ENCODE measurements at regions not wholly inside any gene's neighbourhood (a gene's known extent, or its start where the extent isn't known, plus 50 kb on each side); places are given as distances from the start of the nearest gene placed in this dataset.
"Not testable (repeated sequence)": the region's sequence is repeated elsewhere in the genome, so short reads cannot be mapped to it uniquely, and the experiment has no call there.

DNA sequence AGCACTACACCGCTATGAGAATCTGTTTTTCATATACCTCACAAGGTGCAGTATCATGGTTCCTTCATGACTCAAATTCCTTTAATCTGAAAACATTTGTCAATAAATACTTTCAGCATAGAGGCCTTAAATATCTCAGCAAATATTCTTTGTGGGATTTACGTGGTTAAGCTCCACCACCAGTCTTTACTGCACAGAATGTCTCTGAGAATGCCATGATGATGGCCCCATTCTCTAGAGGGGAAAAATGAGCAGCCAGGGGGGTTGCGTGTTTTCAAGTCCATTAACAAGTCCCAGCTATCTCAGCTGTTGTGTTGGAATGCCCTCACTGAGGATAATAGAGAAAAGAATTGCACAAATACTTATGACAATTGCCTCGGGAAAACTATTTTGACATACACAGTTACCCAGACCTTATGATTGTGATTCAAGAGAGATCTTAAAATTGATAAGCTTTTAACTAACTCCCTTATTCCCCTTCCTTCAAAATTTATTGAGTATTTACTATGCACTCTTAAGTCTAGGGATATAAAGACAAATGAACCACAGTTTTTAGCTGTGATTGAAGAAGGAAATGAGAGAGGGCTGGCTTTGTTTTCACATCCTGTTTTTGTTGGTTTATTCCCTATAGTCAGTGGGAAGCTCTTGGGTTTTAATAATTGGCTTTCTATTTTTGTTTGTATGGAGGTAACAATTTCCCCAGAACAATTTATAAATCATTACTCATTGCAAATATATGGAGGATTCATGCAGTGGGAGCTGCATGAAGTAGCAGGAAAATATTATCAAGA is 176.5 kb upstream of the VWC2 start:
- H3K36me3 ChIP-seq (ENCODE audit: control insufficient read depth in 2 of 2, insufficient read depth in 2 of 2, low read length in 1 of 2) = no peaks in the 10 kb centered on the region
- H3K9me3 ChIP-seq (ENCODE audit: control insufficient read depth in 2 of 2, insufficient read depth in 1 of 2, low read length in 1 of 2) = no peaks in the 10 kb centered on the region
- H3K4me3 ChIP-seq (ENCODE audit: low read length in 2 of 2) = no peak overlapping the region
- 77% methylated on average over 4 of the region's 4 CpGs for WGBS
- H3K27ac ChIP-seq (ENCODE audit: low read depth in 1 of 2, low read length in 1 of 2) = no peak overlapping the region
- DNase-seq (ENCODE audit: low read depth in 6 of 9, low spot score in 9 of 9) = no peak
- H3K27me3 ChIP-seq (ENCODE audit: control insufficient read depth in 2 of 2, insufficient read depth in 1 of 2, low read length in 1 of 2) = no peaks in the 10 kb centered on the region
- no peaks in the 10 kb centered on the region for H3K4me1 ChIP-seq (ENCODE audit: control insufficient read depth in 2 of 2, insufficient read depth in 2 of 2, low read length in 2 of 2)

DNA sequence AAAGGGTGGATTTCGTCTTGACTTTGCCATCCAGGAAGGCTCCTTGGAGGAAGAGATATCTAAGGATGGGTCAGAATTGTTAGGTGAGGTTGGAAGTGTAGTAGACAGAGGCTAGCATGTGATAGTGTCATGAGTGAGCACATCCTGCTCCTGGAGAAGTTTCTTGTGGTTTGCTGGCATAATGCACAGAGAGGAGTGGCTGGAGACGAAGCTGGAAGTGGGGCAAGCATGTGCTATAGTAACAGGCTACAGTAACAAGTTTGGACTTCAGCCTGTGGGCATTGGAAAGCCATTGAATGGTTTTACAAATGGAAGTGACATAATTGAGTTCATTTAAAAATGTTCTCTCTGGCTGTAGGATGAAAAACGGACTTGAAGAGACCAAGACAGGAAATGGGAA is 175.6 kb upstream of the VWC2 start:
- no peak for DNase-seq (ENCODE audit: low read depth in 6 of 9, low spot score in 9 of 9)
- H3K4me1 ChIP-seq (ENCODE audit: control insufficient read depth in 2 of 2, insufficient read depth in 2 of 2, low read length in 2 of 2) = no peaks in the 10 kb centered on the region
- H3K4me3 ChIP-seq (ENCODE audit: low read length in 2 of 2) = no peak overlapping the region
- H3K9me3 ChIP-seq (ENCODE audit: control insufficient read depth in 2 of 2, insufficient read depth in 1 of 2, low read length in 1 of 2) = no peaks in the 10 kb centered on the region
- no peaks in the 10 kb centered on the region for H3K36me3 ChIP-seq (ENCODE audit: control insufficient read depth in 2 of 2, insufficient read depth in 2 of 2, low read length in 1 of 2)
- no peaks in the 10 kb centered on the region for H3K27me3 ChIP-seq (ENCODE audit: control insufficient read depth in 2 of 2, insufficient read depth in 1 of 2, low read length in 1 of 2)
- 41% methylated on average over 3 of the region's 3 CpGs for WGBS
- H3K27ac ChIP-seq (ENCODE audit: low read depth in 1 of 2, low read length in 1 of 2) = no peak overlapping the region

DNA sequence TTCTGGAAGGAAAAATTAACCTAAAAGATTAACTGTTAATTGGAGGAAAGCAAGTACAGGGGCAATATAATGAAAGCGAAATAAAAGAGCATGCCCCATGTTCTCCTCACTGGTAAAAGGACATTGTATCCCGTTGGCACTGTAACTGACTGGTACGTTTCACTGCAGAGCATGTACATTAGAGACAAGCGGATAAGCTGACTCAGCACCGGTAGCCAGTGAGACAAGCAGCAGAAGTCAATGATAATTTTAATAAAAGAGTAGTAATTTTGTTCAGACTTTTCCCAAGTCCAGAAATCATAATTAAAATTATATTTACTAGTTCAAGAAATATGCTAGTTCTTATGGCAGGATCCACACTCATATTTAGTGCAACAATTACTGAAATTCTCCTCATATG is 161.5 kb upstream of the VWC2 start:
- Histone ChIP-seq H3K36me3 (ENCODE audit: control insufficient read depth in 2 of 2, insufficient read depth in 2 of 2, low read length in 1 of 2) (no peaks in the 10 kb centered on the region), H3K9me3 (ENCODE audit: control insufficient read depth in 2 of 2, insufficient read depth in 1 of 2, low read length in 1 of 2) (no peaks in the 10 kb centered on the region), H3K27ac (ENCODE audit: low read depth in 1 of 2, low read length in 1 of 2) (no peak overlapping the region), H3K27me3 (ENCODE audit: control insufficient read depth in 2 of 2, insufficient read depth in 1 of 2, low read length in 1 of 2) (no peaks in the 10 kb centered on the region), H3K4me3 (ENCODE audit: low read length in 2 of 2) (no peak overlapping the region), H3K4me1 (ENCODE audit: control insufficient read depth in 2 of 2, insufficient read depth in 2 of 2, low read length in 2 of 2) (no peaks in the 10 kb centered on the region)
- DNase-seq (ENCODE audit: low read depth in 6 of 9, low spot score in 9 of 9) = no peak
- 95% methylated on average over 5 of the region's 5 CpGs for WGBS

GRCh38 chr7:49613759-49614158 is 159.7 kb upstream of the VWC2 start:
- Histone ChIP-seq H3K27ac (ENCODE audit: low read depth in 1 of 2, low read length in 1 of 2) (no peak overlapping the region), H3K27me3 (ENCODE audit: control insufficient read depth in 2 of 2, insufficient read depth in 1 of 2, low read length in 1 of 2) (no peaks in the 10 kb centered on the region), H3K9me3 (ENCODE audit: control insufficient read depth in 2 of 2, insufficient read depth in 1 of 2, low read length in 1 of 2) (no peaks in the 10 kb centered on the region), H3K4me1 (ENCODE audit: control insufficient read depth in 2 of 2, insufficient read depth in 2 of 2, low read length in 2 of 2) (no peaks in the 10 kb centered on the region), H3K4me3 (ENCODE audit: low read length in 2 of 2) (no peak overlapping the region), H3K36me3 (ENCODE audit: control insufficient read depth in 2 of 2, insufficient read depth in 2 of 2, low read length in 1 of 2) (no peaks in the 10 kb centered on the region)
- no peak for DNase-seq (ENCODE audit: low read depth in 6 of 9, low spot score in 9 of 9)
- WGBS = 97% methylated on average over 2 of the region's 2 CpGs

GRCh38 chr7:49614974-49615373 is 158.5 kb upstream of the VWC2 start:
- 94% methylated on average over 6 of the region's 6 CpGs for WGBS
- not testable (repeated sequence) for H3K27ac ChIP-seq (ENCODE audit: low read depth in 1 of 2, low read length in 1 of 2); H3K4me1 ChIP-seq (ENCODE audit: control insufficient read depth in 2 of 2, insufficient read depth in 2 of 2, low read length in 2 of 2); DNase-seq (ENCODE audit: low read depth in 6 of 9, low spot score in 9 of 9); H3K9me3 ChIP-seq (ENCODE audit: control insufficient read depth in 2 of 2, insufficient read depth in 1 of 2, low read length in 1 of 2); H3K27me3 ChIP-seq (ENCODE audit: control insufficient read depth in 2 of 2, insufficient read depth in 1 of 2, low read length in 1 of 2); H3K4me3 ChIP-seq (ENCODE audit: low read length in 2 of 2); H3K36me3 ChIP-seq (ENCODE audit: control insufficient read depth in 2 of 2, insufficient read depth in 2 of 2, low read length in 1 of 2)

DNA sequence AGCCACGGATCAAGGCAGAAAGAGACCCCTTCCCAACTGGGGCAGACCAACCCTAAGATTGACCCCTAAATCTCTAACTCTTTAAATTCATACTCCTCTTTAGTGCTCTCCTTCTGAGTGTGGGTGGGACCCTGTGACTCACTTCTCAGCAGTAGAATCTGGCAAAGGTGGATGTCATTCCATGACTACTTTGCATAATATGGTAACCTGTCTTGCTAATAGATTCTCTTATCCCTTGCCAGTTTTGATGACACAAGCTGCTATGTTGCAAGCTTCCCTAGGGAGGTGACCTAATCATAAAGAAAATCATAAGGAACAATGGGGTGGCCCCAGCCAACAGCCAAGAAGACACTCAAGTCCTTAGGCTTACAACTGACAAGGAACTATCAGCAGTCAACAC is 155.4 kb upstream of the VWC2 start:
- no peak overlapping the region for H3K4me3 ChIP-seq (ENCODE audit: low read length in 2 of 2)
- no peaks in the 10 kb centered on the region for H3K36me3 ChIP-seq (ENCODE audit: control insufficient read depth in 2 of 2, insufficient read depth in 2 of 2, low read length in 1 of 2)
- 89% methylated on average over 1 of the region's 1 CpG for WGBS
- H3K4me1 ChIP-seq (ENCODE audit: control insufficient read depth in 2 of 2, insufficient read depth in 2 of 2, low read length in 2 of 2) = no peaks in the 10 kb centered on the region
- H3K27ac ChIP-seq (ENCODE audit: low read depth in 1 of 2, low read length in 1 of 2) = no peak overlapping the region
- H3K27me3 ChIP-seq (ENCODE audit: control insufficient read depth in 2 of 2, insufficient read depth in 1 of 2, low read length in 1 of 2) = no peaks in the 10 kb centered on the region
- H3K9me3 ChIP-seq (ENCODE audit: control insufficient read depth in 2 of 2, insufficient read depth in 1 of 2, low read length in 1 of 2) = no peaks in the 10 kb centered on the region
- no peak for DNase-seq (ENCODE audit: low read depth in 6 of 9, low spot score in 9 of 9)

- Histone ChIP-seq H3K36me3 (ENCODE audit: control insufficient read depth in 2 of 2, insufficient read depth in 2 of 2, low read length in 1 of 2) (no peaks in the 10 kb centered on the region), H3K27ac (ENCODE audit: low read depth in 1 of 2, low read length in 1 of 2) (no peak overlapping the region), H3K9me3 (ENCODE audit: control insufficient read depth in 2 of 2, insufficient read depth in 1 of 2, low read length in 1 of 2) (no peaks in the 10 kb centered on the region), H3K27me3 (ENCODE audit: control insufficient read depth in 2 of 2, insufficient read depth in 1 of 2, low read length in 1 of 2) (no peaks in the 10 kb centered on the region), H3K4me3 (ENCODE audit: low read length in 2 of 2) (no peak overlapping the region), H3K4me1 (ENCODE audit: control insufficient read depth in 2 of 2, insufficient read depth in 2 of 2, low read length in 2 of 2) (no peaks in the 10 kb centered on the region)
- 90% methylated on average over 3 of the region's 3 CpGs for WGBS
- DNase-seq (ENCODE audit: low read depth in 6 of 9, low spot score in 9 of 9) = no peak
These were observed 149.5 kb upstream of the VWC2 start for GRCh38 chr7:49623943-49624342.

DNA sequence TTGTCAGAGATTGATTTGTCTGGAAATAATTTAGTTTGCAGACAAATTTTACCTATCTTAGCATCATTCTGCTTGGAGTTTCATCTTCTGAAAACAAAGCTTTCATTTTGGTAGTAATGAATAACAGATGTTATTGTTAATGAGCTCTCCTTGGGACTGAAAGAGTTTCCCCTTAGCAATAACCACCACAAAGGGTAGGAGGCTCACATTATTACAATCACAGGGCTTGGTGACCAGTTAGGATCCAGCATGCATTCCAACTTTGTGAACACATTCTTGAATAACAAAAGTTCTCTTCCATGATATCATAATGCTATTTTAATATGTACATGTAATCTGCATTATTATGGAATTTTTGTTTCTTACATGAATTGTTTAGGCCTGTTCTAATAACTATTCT is 148.8 kb upstream of the VWC2 start:
- H3K36me3 ChIP-seq (ENCODE audit: control insufficient read depth in 2 of 2, insufficient read depth in 2 of 2, low read length in 1 of 2) = no peaks in the 10 kb centered on the region
- DNase-seq (ENCODE audit: low read depth in 6 of 9, low spot score in 9 of 9) = no peak
- no peaks in the 10 kb centered on the region for H3K4me1 ChIP-seq (ENCODE audit: control insufficient read depth in 2 of 2, insufficient read depth in 2 of 2, low read length in 2 of 2)
- H3K27ac ChIP-seq (ENCODE audit: low read depth in 1 of 2, low read length in 1 of 2) = no peak overlapping the region
- H3K9me3 ChIP-seq (ENCODE audit: control insufficient read depth in 2 of 2, insufficient read depth in 1 of 2, low read length in 1 of 2) = no peaks in the 10 kb centered on the region
- H3K4me3 ChIP-seq (ENCODE audit: low read length in 2 of 2) = no peak overlapping the region
- H3K27me3 ChIP-seq (ENCODE audit: control insufficient read depth in 2 of 2, insufficient read depth in 1 of 2, low read length in 1 of 2) = no peaks in the 10 kb centered on the region

GRCh38 chr7:49630513-49630912 is 142.9 kb upstream of the VWC2 start:
- Histone ChIP-seq H3K4me3 (ENCODE audit: low read length in 2 of 2) (no peak overlapping the region), H3K9me3 (ENCODE audit: control insufficient read depth in 2 of 2, insufficient read depth in 1 of 2, low read length in 1 of 2) (no peaks in the 10 kb centered on the region), H3K4me1 (ENCODE audit: control insufficient read depth in 2 of 2, insufficient read depth in 2 of 2, low read length in 2 of 2) (no peaks in the 10 kb centered on the region), H3K27me3 (ENCODE audit: control insufficient read depth in 2 of 2, insufficient read depth in 1 of 2, low read length in 1 of 2) (no peaks in the 10 kb centered on the region), H3K36me3 (ENCODE audit: control insufficient read depth in 2 of 2, insufficient read depth in 2 of 2, low read length in 1 of 2) (no peaks in the 10 kb centered on the region), H3K27ac (ENCODE audit: low read depth in 1 of 2, low read length in 1 of 2) (no peak overlapping the region)
- no peak for DNase-seq (ENCODE audit: low read depth in 6 of 9, low spot score in 9 of 9)
- 93% methylated on average over 7 of the region's 7 CpGs for WGBS

All from thymus (tissue), 11 donors.